ENCODE measurements at regions not wholly inside any gene's neighbourhood (a gene's known extent, or its start where the extent isn't known, plus 50 kb on each side); places are given as distances from the start of the nearest gene placed in this dataset.

GRCh38 chr15:35757765-35758164, 211.8 kb upstream of the DPH6 start:
- peaks cover 1% of the 10 kb centered on the region for H3K27me3 Mint-ChIP-seq (ENCODE audit: unreplicated experiment)
- no peak for TF ChIP-seq CTCF (IDR thresholded peaks at IDR 0.05; ENCODE audit: unreplicated experiment)
- H3K27ac Mint-ChIP-seq (ENCODE audit: unreplicated experiment): no peak overlapping the region
- no peaks in the 10 kb centered on the region for H3K9me3 Mint-ChIP-seq (ENCODE audit: unreplicated experiment)
- no peaks in the 10 kb centered on the region for H3K4me1 Mint-ChIP-seq (ENCODE audit: unreplicated experiment)
- no peak overlapping the region for H3K4me3 Mint-ChIP-seq (ENCODE audit: unreplicated experiment)
- no peak for DNase-seq (ENCODE audit: low spot score)
- H3K36me3 Mint-ChIP-seq (ENCODE audit: low read depth, unreplicated experiment): no peaks in the 10 kb centered on the region

- no peak for TF ChIP-seq CTCF (IDR thresholded peaks at IDR 0.05; ENCODE audit: unreplicated experiment)
Observed at GRCh38 chr15:35764661-35765519, 218.9 kb upstream of the DPH6 start.

GRCh38 chr15:35768949-35769348, 223.0 kb upstream of the DPH6 start:
- no peaks in the 10 kb centered on the region for H3K36me3 Mint-ChIP-seq (ENCODE audit: low read depth, unreplicated experiment)
- no peaks in the 10 kb centered on the region for H3K9me3 Mint-ChIP-seq (ENCODE audit: unreplicated experiment)
- no peak overlapping the region for H3K27ac Mint-ChIP-seq (ENCODE audit: unreplicated experiment)
- no peak overlapping the region for H3K4me3 Mint-ChIP-seq (ENCODE audit: unreplicated experiment)
- H3K27me3 Mint-ChIP-seq (ENCODE audit: unreplicated experiment): no peaks in the 10 kb centered on the region
- no peak for TF ChIP-seq CTCF (IDR thresholded peaks at IDR 0.05; ENCODE audit: unreplicated experiment)
- DNase-seq (ENCODE audit: low spot score): no peak
- peaks cover 11% of the 10 kb centered on the region for H3K4me1 Mint-ChIP-seq (ENCODE audit: unreplicated experiment)

More at GRCh38 chr15:35764661-35765519, 218.9 kb upstream of the DPH6 start:
- DNase-seq (ENCODE audit: low spot score): no peak
- no peaks in the 10 kb centered on the region for H3K36me3 Mint-ChIP-seq (ENCODE audit: low read depth, unreplicated experiment)
- H3K9me3 Mint-ChIP-seq (ENCODE audit: unreplicated experiment): no peaks in the 10 kb centered on the region
- no peak overlapping the region for H3K27ac Mint-ChIP-seq (ENCODE audit: unreplicated experiment)
- no peak overlapping the region for H3K4me3 Mint-ChIP-seq (ENCODE audit: unreplicated experiment)
- no peaks in the 10 kb centered on the region for H3K4me1 Mint-ChIP-seq (ENCODE audit: unreplicated experiment)
- H3K27me3 Mint-ChIP-seq (ENCODE audit: unreplicated experiment): no peaks in the 10 kb centered on the region

- DNase-seq (ENCODE audit: low spot score): no peak
- Mint-ChIP-seq H3K27me3 (ENCODE audit: unreplicated experiment) (no peaks in the 10 kb centered on the region), H3K27ac (ENCODE audit: unreplicated experiment) (no peak overlapping the region), H3K9me3 (ENCODE audit: unreplicated experiment) (no peaks in the 10 kb centered on the region), H3K4me1 (ENCODE audit: unreplicated experiment) (peaks cover 11% of the 10 kb centered on the region), H3K36me3 (ENCODE audit: low read depth, unreplicated experiment) (no peaks in the 10 kb centered on the region), H3K4me3 (ENCODE audit: unreplicated experiment) (no peak overlapping the region)
- TF ChIP-seq CTCF (IDR thresholded peaks at IDR 0.05; ENCODE audit: unreplicated experiment): no peak
Observed at GRCh38 chr15:35769656-35770055, 223.7 kb upstream of the DPH6 start.

GRCh38 chr15:35771746-35772442, 225.9 kb upstream of the DPH6 start:
- no peak for TF ChIP-seq CTCF (IDR thresholded peaks at IDR 0.05; ENCODE audit: unreplicated experiment)
- Mint-ChIP-seq H3K4me1 (ENCODE audit: unreplicated experiment) (peaks cover 15% of the 10 kb centered on the region), H3K36me3 (ENCODE audit: low read depth, unreplicated experiment) (no peaks in the 10 kb centered on the region), H3K4me3 (ENCODE audit: unreplicated experiment) (no peak overlapping the region), H3K27me3 (ENCODE audit: unreplicated experiment) (no peaks in the 10 kb centered on the region), H3K27ac (ENCODE audit: unreplicated experiment) (no peak overlapping the region), H3K9me3 (ENCODE audit: unreplicated experiment) (no peaks in the 10 kb centered on the region)
- DNase-seq (ENCODE audit: low spot score): no peak
